ENCODE measurements at regions not wholly inside any gene's neighbourhood (a gene's known extent, or its start where the extent isn't known, plus 50 kb on each side); places are given as distances from the start of the nearest gene placed in this dataset.
A peak's percentile ranks its signal among the peaks of the same experiment; 100 is the strongest.
"Not testable (repeated sequence)": the region's sequence is repeated elsewhere in the genome, so short reads cannot be mapped to it uniquely, and the experiment has no call there.

GRCh38 chr5:36739751-36740221, 133.4 kb downstream of the SLC1A3 start:
- peak; percentile 20 to 31 for DNase-seq (ENCODE audit: low read depth in 2 of 2)

- DNase-seq (ENCODE audit: low read depth in 2 of 2), result no peak
Observed at GRCh38 chr5:36740259-36740898, 134.0 kb downstream of the SLC1A3 start.

DNA sequence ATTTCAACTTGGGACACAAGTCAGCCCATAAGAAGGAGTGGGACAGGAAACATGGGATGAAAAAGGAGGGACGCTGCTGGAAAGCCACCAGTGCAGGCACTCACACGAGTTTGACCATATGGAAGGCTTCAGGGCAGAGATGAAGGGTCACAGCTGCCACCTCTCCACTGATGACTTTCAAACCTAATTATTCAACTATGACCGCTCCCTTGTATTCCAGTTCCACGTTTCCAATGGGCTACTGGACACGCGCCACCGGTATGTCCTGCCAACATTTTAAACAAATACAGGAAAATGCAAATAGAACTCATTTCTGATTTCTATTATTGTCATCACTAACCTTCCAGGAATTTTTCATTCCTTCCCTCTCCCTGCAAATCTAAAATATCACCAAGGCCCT, 134.7 kb downstream of the SLC1A3 start:
- no peak for DNase-seq (ENCODE audit: low read depth in 2 of 2)

DNA sequence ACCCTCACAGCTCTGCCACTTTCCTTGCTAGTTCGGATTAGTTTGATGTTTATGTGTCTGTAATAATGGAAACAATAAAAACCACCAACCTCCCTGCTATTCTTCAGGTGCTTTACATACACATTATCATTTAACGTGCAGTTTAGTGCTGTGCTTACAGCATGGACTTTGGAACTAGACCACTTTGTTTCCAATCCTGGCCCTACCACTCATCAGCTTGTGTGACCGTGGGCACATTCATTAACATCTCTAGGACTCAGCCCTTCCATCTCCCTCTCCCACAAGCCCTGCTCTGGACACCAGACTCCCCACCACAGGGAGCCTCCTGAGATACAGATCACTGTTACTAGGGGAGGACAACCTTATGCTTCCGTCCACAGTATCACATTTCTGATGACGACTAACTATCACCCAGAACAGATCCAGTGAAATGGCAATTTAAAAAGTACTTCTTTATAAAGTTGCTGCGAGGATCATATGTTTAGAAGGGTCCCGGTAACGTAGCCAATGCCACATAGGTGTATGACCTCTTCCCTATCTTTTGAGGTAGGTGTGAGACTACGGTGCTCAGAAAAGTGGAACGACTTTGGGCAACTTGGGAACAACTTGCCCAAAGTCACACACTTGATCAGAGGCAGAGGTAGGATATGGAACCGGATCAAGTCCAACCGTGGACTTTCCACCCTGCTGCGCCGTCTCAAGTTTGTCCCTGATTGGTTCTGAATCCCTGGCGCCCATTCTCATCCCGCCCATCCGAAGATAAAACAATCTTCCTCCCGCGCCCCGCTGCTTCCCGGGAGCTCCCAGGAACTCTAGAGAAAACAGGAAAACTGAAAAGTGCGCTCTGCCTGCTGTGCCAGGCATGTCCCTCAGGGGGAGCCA, 132.4 kb upstream of the NIPBL start:
- DNase-seq (ENCODE audit: low read depth in 2 of 2), result peak; percentile 34 to 38

DNA sequence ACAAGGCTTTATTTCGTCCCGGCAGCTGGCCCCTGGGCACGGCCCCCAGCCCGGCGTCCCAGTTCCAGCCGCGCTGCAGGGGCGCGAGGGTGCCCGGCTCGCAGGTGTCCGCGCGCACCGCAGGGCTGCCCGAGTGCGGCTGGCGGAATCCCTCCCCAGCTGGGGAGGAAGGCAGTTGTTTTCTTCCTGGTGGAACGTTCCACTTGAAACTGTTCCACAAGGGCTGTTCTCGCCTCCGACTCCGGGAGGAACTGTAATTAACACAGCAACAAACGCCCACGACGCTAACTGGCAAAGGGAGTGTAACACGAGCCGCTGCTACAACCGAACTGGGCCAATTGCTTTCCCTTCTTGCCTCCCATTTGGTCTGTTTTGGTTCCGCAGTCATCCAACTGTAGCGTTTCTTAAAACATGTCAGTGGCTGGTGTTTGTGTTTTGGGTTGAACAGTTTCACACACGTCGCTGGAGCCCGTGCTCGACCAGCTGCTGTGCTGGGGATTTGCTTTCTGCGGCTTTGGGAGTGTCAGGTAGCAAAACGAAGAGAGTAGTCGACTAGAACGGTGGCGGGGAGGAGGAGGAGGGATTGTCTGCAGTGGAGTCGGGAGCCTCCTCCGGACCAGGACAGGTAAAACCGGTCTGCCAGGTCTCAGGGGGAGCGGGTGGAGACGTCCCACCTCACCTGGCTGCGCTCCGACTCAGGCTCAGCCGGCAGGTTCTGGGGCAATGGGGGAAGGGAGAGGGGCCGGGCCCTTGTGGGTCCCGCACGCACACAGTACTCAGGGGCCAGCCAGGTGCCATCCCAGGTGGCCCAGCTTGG, 131.6 kb upstream of the NIPBL start:
- no peak for DNase-seq (ENCODE audit: low read depth in 2 of 2)

- DNase-seq (ENCODE audit: low read depth in 2 of 2), result not testable (repeated sequence)
Observed at GRCh38 chr5:36747794-36748193, 128.8 kb upstream of the NIPBL start.

DNA sequence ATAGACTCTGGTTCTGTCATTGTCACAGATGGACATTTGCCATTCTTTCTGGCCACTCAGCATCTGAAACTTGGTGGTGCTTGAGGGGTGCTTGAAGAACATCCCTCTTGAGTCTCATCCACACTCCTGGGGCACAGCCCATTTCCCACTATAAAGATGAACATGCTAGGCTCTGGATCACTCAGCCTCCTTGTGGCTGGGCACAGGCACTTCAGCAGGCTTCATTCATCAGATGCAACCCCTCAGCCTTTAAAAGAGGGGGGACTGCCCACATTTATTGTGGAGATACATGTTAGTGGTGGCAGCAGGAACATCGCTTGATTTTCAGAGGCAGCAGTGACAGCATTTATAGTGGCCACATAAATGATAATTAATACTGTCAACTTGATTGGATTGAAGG, 124.7 kb upstream of the NIPBL start:
- DNase-seq (ENCODE audit: low read depth in 2 of 2), result no peak

GRCh38 chr5:36755342-36755741, 121.2 kb upstream of the NIPBL start:
- DNase-seq (ENCODE audit: low read depth in 2 of 2), result no peak

GRCh38 chr5:36755920-36756488, 120.6 kb upstream of the NIPBL start:
- no peak for DNase-seq (ENCODE audit: low read depth in 2 of 2)

DNA sequence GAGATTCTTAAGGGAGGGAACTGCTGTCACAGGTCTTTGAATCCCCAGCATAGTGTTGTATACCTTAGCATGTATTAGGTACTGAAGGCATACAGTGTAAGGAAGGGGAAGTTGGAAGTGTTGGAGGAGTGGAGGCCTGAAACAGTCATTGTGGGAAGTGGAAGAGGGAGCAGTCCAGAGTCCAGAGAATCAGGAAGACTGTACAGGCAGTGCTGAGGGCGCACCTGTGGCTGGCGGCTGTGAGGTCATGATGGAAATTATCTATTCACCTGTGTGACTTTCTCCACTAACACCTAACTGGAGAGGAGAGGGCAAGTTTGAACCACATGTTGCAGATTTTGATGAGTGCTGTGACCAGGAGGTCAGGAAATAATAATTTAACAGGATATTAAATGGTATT, 119.7 kb upstream of the NIPBL start:
- DNase-seq (ENCODE audit: low read depth in 2 of 2), result no peak

DNA sequence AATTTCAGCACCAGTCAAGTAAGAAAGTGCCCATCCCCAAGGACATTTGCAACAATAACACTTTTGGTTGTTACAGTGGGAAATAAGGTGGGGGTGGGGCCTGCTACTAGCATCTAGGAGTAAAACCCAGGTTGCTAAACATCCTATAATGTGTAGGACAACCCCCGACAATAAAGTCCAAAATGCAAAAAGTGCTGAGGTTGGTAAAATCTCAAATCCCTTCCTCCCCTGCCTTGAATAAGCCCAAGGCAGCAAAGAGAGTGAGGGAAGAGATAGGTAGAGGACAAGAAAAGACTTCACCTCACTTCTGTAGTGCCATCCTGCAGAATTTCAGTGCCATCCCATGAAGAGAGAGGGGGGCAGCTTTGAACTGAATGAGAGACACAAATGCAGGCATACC, 117.5 kb upstream of the NIPBL start:
- DNase-seq (ENCODE audit: low read depth in 2 of 2), result no peak

DNA sequence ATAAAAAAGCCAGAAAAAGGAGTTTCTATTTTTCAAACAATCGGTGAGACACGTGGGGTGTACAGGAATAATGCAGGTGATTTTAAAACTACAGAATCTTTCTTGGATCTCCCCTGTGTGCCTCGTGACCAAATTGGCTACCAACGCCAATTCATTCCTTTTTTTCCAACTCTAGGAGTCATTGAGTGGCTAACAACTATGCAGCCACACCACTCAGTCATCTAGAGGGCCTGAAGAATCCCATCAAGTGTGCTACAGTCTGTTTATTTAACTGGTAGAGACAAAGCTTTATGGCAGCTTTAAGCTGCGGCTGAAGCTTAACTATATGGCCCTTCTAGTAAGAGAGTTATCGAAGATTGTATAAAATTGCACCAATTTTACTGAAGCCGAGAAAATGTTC, 113.1 kb upstream of the NIPBL start:
- no peak for DNase-seq (ENCODE audit: low read depth in 2 of 2)

DNA sequence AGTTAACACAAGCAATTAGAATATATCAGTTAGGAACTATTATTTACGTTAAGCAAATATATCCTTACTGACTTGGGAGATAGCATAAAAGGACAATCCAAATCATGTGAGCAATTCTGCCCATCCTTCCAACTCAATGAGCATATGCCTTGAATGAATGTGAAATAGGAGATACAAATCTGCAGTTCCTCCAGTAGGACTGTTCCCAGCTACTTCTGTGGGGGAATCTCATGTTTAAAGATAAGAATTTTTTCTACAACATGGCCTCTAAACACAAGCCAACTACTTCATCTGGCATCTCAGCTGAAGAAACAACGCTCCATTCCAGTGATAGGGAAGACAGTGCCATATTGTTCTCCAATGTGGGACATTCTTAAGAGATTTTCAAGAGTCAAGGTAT, 110.7 kb upstream of the NIPBL start:
- DNase-seq (ENCODE audit: low read depth in 2 of 2), result no peak

GRCh38 chr5:36766981-36767380, 109.6 kb upstream of the NIPBL start:
- no peak for DNase-seq (ENCODE audit: low read depth in 2 of 2)

- DNase-seq (ENCODE audit: low read depth in 2 of 2), result no peak
Observed at GRCh38 chr5:36768450-36768849, 108.1 kb upstream of the NIPBL start.

GRCh38 chr5:36769129-36769770, 107.3 kb upstream of the NIPBL start:
- no peak for DNase-seq (ENCODE audit: low read depth in 2 of 2)

GRCh38 chr5:36770125-36770524, 106.4 kb upstream of the NIPBL start:
- DNase-seq (ENCODE audit: low read depth in 2 of 2), result no peak

- no peak for DNase-seq (ENCODE audit: low read depth in 2 of 2)
Observed at GRCh38 chr5:36772276-36773140, 104.1 kb upstream of the NIPBL start.

GRCh38 chr5:36777105-36777757, 99.3 kb upstream of the NIPBL start:
- DNase-seq (ENCODE audit: low read depth in 2 of 2), result no peak

- no peak for DNase-seq (ENCODE audit: low read depth in 2 of 2)
Observed at GRCh38 chr5:36778336-36778735, 98.2 kb upstream of the NIPBL start.

All from fibroblast of skin of left quadriceps (primary cell).